Skeletal muscle satellite cell (primary cell): ENCODE measurements at regions not wholly inside any gene's neighbourhood (a gene's known extent, or its start where the extent isn't known, plus 50 kb on each side); places are given as distances from the start of the nearest gene placed in this dataset.

Experiments used
- H3K27me3 ChIP-seq: 2 replicates; pipeline ENCODE4 v1.7.0; 2013; ENCODE audit warnings: low read length; ENCODE audit not compliant: control insufficient read depth, insufficient read depth
- H3K36me3 ChIP-seq: 2 replicates; pipeline ENCODE4 v1.7.0; 2013; ENCODE audit warnings: mild to moderate bottlenecking, control low read depth, low read length; ENCODE audit not compliant: insufficient read depth
- H3K4me1 ChIP-seq: 2 replicates; pipeline ENCODE4 v1.7.0; 2013; ENCODE audit warnings: low read length; ENCODE audit not compliant: control insufficient read depth, insufficient read depth
- H3K4me2 ChIP-seq: 2 replicates; pipeline ENCODE4 v1.7.0; 2013; ENCODE audit warnings: mild to moderate bottlenecking, low read length
- H3K4me3 ChIP-seq: 2 replicates; pipeline ENCODE4 v1.7.0; 2013; ENCODE audit warnings: low read length
- H3K9ac ChIP-seq: 2 replicates; pipeline ENCODE4 v1.7.0; 2013; ENCODE audit warnings: mild to moderate bottlenecking, low read depth, low read length, moderate library complexity
- H3K9me3 ChIP-seq: replicated peaks from 2 replicates; pipeline ENCODE4 v1.7.0; 2013; ENCODE audit warnings: mild to moderate bottlenecking, control low read depth, low read length

DNA sequence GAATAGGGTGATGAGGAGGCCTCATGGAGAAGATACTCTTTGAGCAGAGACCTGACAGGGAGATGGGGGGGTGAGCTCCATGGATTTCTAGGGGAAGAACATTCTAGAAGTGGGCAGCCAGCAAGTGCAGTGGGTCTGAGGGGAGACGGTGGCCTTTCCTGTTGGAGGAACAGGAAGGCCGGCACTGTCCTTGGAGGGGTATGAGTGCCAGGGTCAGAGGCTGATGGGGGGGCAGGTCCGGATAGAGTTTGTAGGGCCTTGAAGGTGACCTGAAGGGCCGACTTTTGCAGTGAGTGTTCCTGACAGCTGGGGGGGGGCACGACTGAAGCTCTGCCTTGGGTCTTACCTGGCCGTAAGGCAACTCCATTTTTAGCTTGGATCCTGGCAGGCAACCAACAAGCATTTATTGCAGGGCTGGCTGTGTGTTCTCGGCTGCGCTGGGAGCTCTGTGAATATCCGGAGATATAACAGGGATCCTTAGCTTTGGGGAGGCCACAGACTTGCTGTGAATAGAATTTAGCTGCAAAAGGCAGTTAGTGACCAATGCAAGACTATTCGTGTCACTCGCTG lies 130.6 kb downstream of the MRPS6 start:
- H3K4me1 ChIP-seq, result peaks cover 9% of the 10 kb centered on the region
- no peak overlapping the region for H3K4me2 ChIP-seq
- no peaks in the 10 kb centered on the region for H3K27me3 ChIP-seq
- no peaks in the 10 kb centered on the region for H3K36me3 ChIP-seq
- no peak overlapping the region for H3K4me3 ChIP-seq
- no peaks in the 10 kb centered on the region for H3K9me3 ChIP-seq
- H3K9ac ChIP-seq, result no peak overlapping the region

DNA sequence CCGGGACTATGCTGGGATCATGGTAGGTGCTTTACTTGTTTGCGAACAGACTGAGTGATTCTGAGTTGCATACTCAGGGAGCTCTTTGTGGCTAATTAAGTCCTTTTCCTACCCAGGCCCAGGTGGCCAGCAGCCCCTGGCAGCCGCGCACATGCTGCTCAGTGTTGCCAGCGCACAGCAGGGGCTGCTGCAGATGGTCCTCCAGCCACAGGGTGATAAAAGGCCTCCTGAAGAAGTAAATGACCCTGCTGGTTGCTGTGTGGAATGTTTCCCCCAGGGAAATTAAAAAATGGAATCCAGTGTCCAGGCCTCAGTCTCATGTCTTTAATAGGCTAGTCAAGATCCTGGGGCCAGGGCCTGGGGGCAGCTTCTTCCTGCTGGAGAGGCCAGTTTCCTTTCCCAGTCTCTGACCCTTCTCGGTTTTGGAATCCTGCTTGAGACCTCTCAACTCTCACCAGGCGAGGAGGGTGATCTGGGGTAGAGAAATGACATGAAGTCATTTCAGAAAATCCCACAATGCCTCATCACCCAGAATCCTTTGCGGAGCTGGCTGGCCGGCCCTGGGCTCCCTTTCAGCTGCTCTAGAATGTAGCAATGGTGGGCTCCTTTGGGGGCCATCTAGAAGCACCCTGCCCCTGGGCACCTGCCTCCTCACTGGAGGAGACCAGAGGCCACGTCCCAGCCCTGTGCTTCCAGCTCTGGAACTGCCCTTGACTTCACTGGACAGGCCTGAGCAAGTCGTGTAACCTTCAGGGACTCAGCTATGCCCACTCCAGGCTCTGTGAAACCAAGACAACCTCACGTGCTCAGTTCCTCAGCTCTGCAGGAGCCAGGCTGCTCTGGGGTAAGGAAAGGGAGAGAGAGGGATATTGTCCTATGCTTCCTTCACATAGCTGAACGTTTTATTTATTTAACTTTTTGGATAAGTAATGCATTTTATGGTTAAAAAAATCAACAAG lies 131.4 kb downstream of the MRPS6 start:
- Histone ChIP-seq H3K9me3 (no peaks in the 10 kb centered on the region), H3K36me3 (no peaks in the 10 kb centered on the region), H3K4me1 (peaks cover 9% of the 10 kb centered on the region), H3K9ac (no peak overlapping the region), H3K27me3 (no peaks in the 10 kb centered on the region), H3K4me3 (no peak overlapping the region), H3K4me2 (no peak overlapping the region)

DNA sequence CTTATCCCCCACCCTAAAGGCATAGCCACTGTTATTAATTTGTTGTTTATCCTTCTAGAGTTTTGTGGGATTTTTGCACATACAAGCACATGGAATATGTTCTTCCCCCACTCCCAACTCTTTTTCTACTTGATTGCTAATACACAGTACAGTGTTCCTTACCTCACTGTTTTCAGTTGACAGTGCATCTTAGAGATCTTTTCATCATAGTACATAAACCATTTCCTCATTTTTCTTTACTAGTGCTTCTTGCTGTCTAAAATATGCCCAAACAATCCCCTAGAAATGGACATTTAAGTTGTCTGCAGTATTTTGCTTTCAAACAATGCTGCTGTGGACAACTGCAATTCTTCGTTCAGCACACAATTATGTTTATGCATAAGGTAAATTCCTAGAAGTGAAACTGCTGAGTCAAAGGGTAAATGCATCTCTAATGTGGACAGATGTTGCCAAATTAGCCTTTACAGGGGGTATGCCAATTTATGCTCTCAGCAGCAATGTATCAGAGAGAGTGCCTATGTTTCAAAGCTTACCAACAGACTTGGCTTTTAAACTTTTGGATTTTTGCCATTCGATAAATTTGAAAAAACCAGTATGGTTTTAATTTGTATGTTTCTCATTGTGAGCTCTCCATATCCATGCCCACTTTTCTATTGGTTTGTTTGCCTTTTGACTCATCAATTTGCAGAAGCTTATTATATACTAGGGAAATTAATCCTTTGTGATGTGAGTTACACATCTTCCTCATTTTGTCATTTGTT lies 132.6 kb downstream of the MRPS6 start:
- peaks cover 9% of the 10 kb centered on the region for H3K4me1 ChIP-seq

DNA sequence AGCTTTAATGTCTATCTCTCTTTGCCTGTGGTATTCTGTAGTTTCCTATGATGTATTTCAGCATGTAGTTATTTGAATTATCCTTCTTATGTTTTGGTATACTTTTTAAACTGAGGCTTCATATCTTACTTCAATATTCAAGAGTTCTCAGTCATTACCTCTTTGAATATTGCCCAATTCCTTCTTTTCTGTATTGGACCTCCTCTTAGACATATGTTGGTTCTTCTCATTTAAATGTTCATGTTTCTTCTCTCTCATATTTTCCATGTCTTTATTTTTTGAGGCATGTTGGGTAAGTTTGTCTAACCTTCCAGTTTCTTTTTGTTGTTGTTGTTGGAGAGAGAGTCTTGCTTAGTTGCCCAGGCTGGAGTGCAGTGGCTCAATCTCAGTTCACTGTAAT lies 140.6 kb downstream of the MRPS6 start:
- no peak overlapping the region for H3K4me2 ChIP-seq
- H3K4me3 ChIP-seq, result no peak overlapping the region
- H3K9ac ChIP-seq, result no peak overlapping the region
- no peaks in the 10 kb centered on the region for H3K9me3 ChIP-seq
- peaks cover 6% of the 10 kb centered on the region for H3K27me3 ChIP-seq
- no peaks in the 10 kb centered on the region for H3K4me1 ChIP-seq
- H3K36me3 ChIP-seq, result no peaks in the 10 kb centered on the region

More for the DNA sequence above, 132.6 kb downstream of the MRPS6 start:
- H3K4me3 ChIP-seq, result no peak overlapping the region
- H3K9ac ChIP-seq, result no peak overlapping the region
- H3K4me2 ChIP-seq, result no peak overlapping the region
- no peaks in the 10 kb centered on the region for H3K36me3 ChIP-seq
- H3K9me3 ChIP-seq, result no peaks in the 10 kb centered on the region
- H3K27me3 ChIP-seq, result no peaks in the 10 kb centered on the region

DNA sequence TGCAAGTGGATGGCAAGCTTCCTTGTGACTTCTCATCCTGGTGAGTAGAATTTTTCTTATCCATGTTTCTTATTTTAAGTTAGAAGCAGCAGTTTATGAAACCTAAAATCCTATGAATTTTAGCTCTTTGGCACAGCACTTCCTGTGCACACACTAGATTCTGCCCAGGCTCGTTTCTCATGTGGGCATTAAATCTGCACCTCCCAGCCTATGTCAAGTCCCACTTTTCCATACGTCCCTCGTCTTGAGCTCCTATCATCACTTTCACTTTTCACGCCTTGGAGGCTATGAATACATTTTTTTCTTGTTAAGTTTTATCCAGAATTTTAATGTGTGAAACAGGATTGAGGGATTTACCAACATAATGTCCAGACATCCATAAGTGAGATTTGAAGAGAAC lies 142.1 kb downstream of the MRPS6 start:
- Histone ChIP-seq H3K4me3 (no peak overlapping the region), H3K4me1 (no peaks in the 10 kb centered on the region), H3K36me3 (no peaks in the 10 kb centered on the region), H3K9me3 (no peaks in the 10 kb centered on the region), H3K27me3 (peaks cover 6% of the 10 kb centered on the region), H3K9ac (no peak overlapping the region), H3K4me2 (no peak overlapping the region)

DNA sequence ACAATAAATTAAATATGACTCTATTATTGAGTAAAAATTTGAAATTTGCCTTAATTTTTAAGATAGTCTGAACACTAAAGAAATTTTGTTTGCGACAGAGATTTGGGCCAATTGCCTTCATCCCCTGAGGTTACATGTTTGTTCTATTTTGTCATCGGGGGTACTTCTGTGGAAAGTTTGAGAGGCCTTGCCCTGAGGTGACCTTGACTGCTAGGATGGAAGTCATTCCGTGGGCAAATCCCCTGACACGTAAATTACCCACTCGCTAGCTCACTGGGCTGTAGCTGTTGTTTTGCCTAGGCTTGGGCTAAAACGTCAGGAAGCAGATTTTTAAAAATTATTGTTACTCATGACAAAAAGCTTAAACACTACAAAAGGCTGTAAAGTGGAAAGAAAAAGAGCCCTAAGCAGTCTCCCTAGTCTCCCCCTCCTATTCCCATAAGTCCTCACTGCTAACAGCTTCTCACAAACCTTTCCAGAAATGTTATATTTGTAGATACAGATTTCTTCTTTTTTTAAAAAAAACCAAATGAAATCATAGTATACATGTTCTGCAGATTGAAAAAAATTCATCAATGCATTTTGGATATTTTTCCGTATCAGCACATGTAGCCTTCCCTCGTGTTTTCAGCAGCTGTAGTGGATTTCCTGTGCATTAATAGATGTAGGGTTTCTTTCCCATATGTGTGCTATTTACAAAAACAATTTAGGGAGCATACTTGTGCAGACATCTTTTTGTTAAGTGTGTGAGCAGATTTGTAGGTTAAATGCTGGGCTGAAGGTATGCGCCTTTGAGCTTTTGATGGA lies 142.7 kb downstream of the MRPS6 start:
- H3K9ac ChIP-seq, result no peak overlapping the region
- H3K4me2 ChIP-seq, result no peak overlapping the region
- H3K36me3 ChIP-seq, result no peaks in the 10 kb centered on the region
- no peak overlapping the region for H3K4me3 ChIP-seq
- peaks cover 5% of the 10 kb centered on the region for H3K27me3 ChIP-seq
- no peaks in the 10 kb centered on the region for H3K9me3 ChIP-seq
- H3K4me1 ChIP-seq, result no peaks in the 10 kb centered on the region

DNA sequence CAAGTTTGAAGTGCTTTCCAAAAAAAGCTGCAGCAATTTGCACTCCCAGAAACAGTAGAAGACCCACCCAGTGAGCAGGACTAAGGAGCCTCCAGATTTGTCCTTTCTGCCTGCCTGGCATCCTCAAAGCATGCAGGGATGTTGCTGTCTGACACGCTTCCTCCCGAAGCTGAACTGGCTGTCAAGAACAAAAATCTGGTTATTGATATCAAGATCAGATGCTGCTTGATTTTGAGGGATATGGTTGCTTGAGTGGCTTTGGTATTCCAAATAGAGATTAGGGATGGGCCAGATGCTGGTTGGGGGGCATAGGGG lies 143.3 kb downstream of the MRPS6 start:
- no peaks in the 10 kb centered on the region for H3K4me1 ChIP-seq
- no peak overlapping the region for H3K9ac ChIP-seq
- H3K9me3 ChIP-seq, result no peaks in the 10 kb centered on the region
- no peak overlapping the region for H3K4me2 ChIP-seq
- H3K36me3 ChIP-seq, result no peaks in the 10 kb centered on the region
- no peak overlapping the region for H3K4me3 ChIP-seq
- no peaks in the 10 kb centered on the region for H3K27me3 ChIP-seq

DNA sequence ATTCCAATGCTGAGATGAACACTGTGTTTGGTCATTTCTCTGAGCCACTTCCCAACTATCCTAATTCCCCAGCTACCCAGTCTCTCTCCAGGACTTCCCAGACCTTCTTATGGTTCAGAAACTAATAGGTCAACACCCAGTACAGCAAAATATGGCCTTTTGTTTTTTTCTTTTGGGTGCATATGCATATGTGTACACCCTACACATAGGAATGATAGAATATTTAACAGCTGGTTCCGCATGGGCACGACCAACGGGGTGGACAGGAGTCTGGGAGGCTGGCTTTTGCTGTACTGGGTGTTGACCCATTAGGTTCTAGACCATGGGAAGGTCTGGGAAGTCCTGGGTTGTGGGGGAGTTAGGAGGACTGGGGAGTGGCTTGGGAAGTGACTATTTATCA lies 143.9 kb downstream of the MRPS6 start:
- Histone ChIP-seq H3K9ac (no peak overlapping the region), H3K36me3 (no peaks in the 10 kb centered on the region), H3K9me3 (no peaks in the 10 kb centered on the region), H3K27me3 (no peaks in the 10 kb centered on the region), H3K4me3 (no peak overlapping the region), H3K4me1 (no peaks in the 10 kb centered on the region), H3K4me2 (no peak overlapping the region)

DNA sequence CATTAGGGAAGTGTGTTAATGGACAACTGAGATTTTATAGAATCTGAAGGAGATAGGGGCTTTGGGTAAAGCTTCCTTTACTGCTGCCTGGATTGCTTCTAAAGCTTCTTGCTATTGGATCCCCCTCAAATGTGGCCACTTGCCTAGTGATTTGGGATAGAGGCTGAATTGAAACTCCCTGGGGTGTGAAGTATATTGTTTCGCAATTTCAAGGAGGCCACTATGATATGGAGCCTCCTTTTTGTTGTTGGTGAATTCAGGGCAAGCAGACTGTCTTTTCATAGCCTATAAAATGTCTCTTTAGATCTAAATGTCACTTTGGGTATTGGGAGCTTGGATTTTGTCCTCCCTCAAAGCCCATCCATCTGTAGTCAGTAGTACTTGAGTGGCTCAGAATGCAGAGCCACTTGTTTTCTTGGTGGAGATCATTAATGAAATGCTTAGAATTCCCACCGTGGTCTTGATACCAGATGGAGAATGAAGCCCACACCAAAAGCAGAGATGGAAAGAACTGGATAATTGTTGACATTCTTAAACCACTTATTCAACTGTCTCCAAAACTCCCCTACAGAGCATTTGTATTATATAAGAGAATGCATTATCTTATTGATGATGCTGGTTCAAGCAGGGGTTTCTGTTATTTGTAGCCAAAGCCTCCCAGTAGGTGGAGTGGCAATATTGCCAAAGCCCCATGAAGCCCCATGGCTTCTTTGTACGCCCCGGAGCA lies 144.3 kb upstream of the KCNE2 start:
- no peak overlapping the region for H3K4me3 ChIP-seq
- no peak overlapping the region for H3K9ac ChIP-seq
- no peaks in the 10 kb centered on the region for H3K36me3 ChIP-seq
- no peaks in the 10 kb centered on the region for H3K9me3 ChIP-seq
- H3K4me2 ChIP-seq, result no peak overlapping the region
- no peaks in the 10 kb centered on the region for H3K4me1 ChIP-seq
- H3K27me3 ChIP-seq, result no peaks in the 10 kb centered on the region

DNA sequence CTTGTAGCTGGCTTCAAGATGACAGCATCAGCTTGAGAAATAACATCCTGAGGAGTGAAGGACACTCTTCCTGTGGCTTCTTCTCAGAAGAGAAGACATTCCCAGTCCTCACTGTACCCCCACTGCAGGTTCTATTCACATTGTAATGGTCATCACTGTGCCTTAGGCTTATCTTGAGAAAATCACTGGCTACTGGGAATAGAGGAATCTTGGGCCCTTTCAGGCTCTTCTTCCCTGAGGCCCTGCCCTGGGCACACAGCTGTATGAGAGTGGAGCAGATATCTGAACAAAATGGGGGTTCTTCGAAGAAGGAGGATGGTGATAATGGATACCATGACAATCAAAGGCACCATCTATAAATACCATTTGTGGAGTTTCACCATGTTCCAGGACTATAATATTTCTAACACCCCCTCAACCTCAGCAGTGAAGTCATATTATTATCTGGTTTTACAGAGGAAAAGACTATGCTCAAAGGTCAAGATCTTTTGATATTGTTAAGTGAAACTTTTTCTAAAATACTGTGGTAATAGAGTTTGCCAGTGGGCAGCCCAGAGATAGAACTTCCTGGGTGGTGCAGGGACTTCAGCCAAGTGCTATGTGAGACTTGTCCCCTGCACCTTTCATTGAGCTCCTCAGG lies 143.1 kb upstream of the KCNE2 start:
- Histone ChIP-seq H3K27me3 (no peaks in the 10 kb centered on the region), H3K4me2 (no peak overlapping the region), H3K4me3 (no peak overlapping the region), H3K9me3 (no peaks in the 10 kb centered on the region), H3K4me1 (no peaks in the 10 kb centered on the region), H3K9ac (no peak overlapping the region), H3K36me3 (no peaks in the 10 kb centered on the region)
